Activated CD8-positive, alpha-beta memory T cell treated with anti-CD3 and anti-CD28 coated beads, Interleukin-2, amount 10 ng/mL, durations not matched to agents 7 days and 5 days (primary cell): ENCODE measurements at regions not wholly inside any gene's neighbourhood (a gene's known extent, or its start where the extent isn't known, plus 50 kb on each side); places are given as distances from the start of the nearest gene placed in this dataset.

Experiments used
- ATAC-seq: fragments of 150-1000 bp; cut with Tn5 transposase; one replicate; pipeline ENCODE4 v1.10.0; 2021; ENCODE audit warnings: moderate library complexity
- CTCF ChIA-PET: fragments of 350-600 bp; sonication (Branson Sonifier 250); formaldehyde crosslinking; loops from one replicate; lab custom pipeline; 2021; ENCODE audit warnings: antibody characterized with exemption; lab: Charles Lee
- DNase-seq: peaks from one replicate; pipeline ENCODE4 v3.0.0-alpha.2; 2020
- H3K27ac Mint-ChIP-seq: one replicate; pipeline ENCODE4 v1.8.0; 2021; ENCODE audit warnings: mild to moderate bottlenecking, mixed read lengths
- H3K27me3 Mint-ChIP-seq: one replicate; pipeline ENCODE4 v1.8.0; 2021; ENCODE audit warnings: mixed read lengths
- H3K36me3 Mint-ChIP-seq: one replicate; pipeline ENCODE4 v1.8.0; 2021; ENCODE audit warnings: mild to moderate bottlenecking, mixed read lengths
- H3K4me1 Mint-ChIP-seq: one replicate; pipeline ENCODE4 v1.8.0; 2021; ENCODE audit warnings: mixed read lengths
- H3K4me3 Mint-ChIP-seq: one replicate; pipeline ENCODE4 v1.8.0; 2021; ENCODE audit warnings: mild to moderate bottlenecking, moderate library complexity, mixed read lengths
- H3K9me3 Mint-ChIP-seq: one replicate; pipeline ENCODE4 v1.8.0; 2022; ENCODE audit warnings: low read depth, mixed read lengths

DNA sequence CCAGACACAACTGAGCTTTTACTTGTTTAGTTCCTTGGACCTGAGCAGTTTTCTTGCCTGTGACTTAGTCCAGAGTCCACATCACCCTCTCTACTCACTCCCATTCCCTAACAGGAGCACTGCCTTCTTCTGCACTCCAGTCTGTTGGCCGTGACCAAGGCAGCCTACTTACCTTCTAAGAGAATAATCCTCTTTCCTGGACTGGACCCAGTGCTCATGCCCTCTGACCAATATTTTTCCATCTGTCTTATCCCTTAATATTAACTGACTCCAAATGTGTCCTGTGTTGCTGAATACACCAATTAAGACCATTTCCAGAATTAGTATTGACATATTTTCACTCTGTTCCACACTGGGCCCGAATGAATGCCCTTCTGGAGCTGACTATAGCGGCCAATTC lies 681.0 kb upstream of the KIF2B start:
- Mint-ChIP-seq H3K36me3 (no peaks in the 10 kb centered on the region), H3K4me1 (no peaks in the 10 kb centered on the region), H3K27ac (no peak overlapping the region), H3K4me3 (no peak overlapping the region), H3K9me3 (peaks cover 3% of the 10 kb centered on the region), H3K27me3 (no peaks in the 10 kb centered on the region)
- CTCF ChIA-PET: no interaction called here
- no peak for ATAC-seq
- DNase-seq: no peak

DNA sequence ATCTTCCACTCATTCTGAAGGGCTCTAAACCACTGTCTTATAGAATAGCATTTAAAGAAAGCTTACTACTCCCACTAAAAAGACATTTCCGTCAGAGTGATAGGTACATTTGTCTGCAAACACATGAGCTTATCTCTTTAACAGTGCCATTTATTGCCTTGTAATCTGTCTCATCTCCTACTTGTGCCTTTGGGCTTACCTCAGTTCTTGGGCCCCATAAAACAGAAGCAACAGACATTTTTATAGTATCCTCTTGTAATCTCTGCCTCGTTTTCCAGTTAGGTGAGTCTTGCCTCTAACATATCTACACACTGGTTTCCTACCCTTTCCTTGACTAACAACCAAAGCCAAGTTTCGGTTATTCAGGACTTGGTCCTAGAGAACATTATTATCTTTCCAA lies 681.4 kb upstream of the KIF2B start:
- ATAC-seq (no peak), DNase-seq (no peak)
- CTCF ChIA-PET: no interaction called here
- H3K27ac Mint-ChIP-seq: no peak overlapping the region
- H3K4me3 Mint-ChIP-seq: no peak overlapping the region
- no peaks in the 10 kb centered on the region for H3K4me1 Mint-ChIP-seq
- peaks cover 3% of the 10 kb centered on the region for H3K9me3 Mint-ChIP-seq
- no peaks in the 10 kb centered on the region for H3K27me3 Mint-ChIP-seq
- no peaks in the 10 kb centered on the region for H3K36me3 Mint-ChIP-seq

DNA sequence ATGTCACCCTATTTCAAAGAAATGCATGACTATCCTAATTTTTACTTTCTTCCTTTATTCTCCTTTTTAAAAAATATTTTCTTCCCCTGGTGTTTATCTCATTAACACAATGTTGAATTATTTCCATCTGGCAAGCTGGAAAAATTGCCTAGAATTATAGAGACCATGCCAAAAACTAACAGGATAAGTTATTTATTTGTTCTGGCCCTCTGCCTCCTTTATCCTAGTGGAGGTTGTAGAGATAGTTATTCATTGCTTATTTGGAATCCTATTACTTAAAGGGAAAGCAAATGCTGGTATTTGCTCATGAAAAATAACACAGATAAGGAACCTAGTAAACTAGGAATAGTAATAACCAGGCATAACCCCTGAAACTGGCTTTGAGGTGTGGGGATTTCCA lies 684.9 kb upstream of the KIF2B start:
- no peaks in the 10 kb centered on the region for H3K27me3 Mint-ChIP-seq
- H3K36me3 Mint-ChIP-seq: no peaks in the 10 kb centered on the region
- ATAC-seq (no peak), DNase-seq (no peak)
- H3K4me3 Mint-ChIP-seq: no peak overlapping the region
- no peaks in the 10 kb centered on the region for H3K9me3 Mint-ChIP-seq
- CTCF ChIA-PET: no interaction called here
- H3K27ac Mint-ChIP-seq: no peak overlapping the region
- H3K4me1 Mint-ChIP-seq: no peaks in the 10 kb centered on the region

DNA sequence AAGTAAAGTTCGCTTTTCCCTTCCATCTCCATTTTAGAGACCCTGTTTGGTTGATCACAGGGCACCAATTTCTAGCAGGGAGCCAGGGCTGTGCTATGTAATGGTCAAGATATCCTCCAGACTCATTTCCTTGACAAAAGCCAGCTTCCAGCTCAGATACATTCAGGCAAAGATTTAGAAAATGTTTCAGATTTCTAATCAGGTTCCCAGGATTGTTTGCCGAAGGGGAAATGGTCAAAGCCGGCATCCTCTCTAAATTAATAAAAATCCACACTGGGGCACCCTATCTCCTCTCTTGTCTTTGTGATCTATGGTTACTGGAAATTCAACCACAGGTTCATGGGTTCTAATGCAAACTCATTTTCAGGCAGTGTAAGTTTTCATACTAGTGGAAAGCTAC lies 686.8 kb upstream of the KIF2B start:
- Mint-ChIP-seq H3K4me1 (no peaks in the 10 kb centered on the region), H3K27me3 (no peaks in the 10 kb centered on the region), H3K9me3 (no peaks in the 10 kb centered on the region), H3K27ac (no peak overlapping the region), H3K36me3 (no peaks in the 10 kb centered on the region), H3K4me3 (no peak overlapping the region)
- DNase-seq: no peak
- CTCF ChIA-PET: no interaction called here
- no peak for ATAC-seq

DNA sequence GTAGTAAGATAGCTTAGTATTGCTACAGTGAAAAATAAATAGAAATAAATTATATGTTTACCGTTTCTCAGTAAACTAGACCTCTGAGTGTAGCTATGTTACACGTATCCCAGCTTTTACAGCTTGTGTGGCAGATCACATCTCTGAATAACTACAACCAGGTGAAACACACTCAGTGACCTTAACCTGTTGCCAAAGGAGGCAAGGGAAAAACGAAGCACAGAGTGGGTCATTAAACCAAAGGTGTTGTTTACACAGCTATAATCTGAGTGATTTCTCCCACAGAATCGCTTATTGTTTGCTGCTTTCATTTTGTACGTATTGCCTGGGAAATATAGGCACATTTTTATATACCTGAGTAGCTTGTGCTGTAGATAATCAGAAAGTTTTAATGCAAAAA lies 688.2 kb upstream of the KIF2B start:
- Mint-ChIP-seq H3K27me3 (no peaks in the 10 kb centered on the region), H3K4me1 (no peaks in the 10 kb centered on the region), H3K9me3 (no peaks in the 10 kb centered on the region), H3K36me3 (no peaks in the 10 kb centered on the region), H3K4me3 (no peak overlapping the region), H3K27ac (no peak overlapping the region)
- ATAC-seq (no peak), DNase-seq (no peak)
- CTCF ChIA-PET: interaction anchor here (1.7 kb wide), 1 partner anchor 12 kb away, joined by 4 read pairs; no protein-coding TSS in a partner anchor

DNA sequence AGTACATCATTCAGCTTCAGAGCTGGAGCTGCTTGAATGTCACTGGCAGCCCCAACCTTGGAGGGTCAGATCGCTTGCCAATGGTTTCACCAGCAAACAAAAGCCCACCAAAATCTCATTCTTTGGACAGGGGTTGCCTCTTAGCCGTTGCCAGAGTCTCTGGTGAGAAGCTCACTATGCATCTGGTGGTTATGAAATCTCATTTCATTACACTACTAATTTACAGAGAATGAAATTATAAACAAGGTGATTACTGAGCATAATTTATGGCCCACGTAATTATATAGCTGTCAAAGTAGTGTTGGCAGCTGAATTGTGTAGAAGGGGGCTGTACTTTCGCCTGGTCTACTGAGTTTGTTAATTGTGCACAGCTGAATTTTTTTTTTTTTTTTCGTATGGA lies 688.9 kb upstream of the KIF2B start:
- Mint-ChIP-seq H3K27ac (no peak overlapping the region), H3K36me3 (no peaks in the 10 kb centered on the region), H3K27me3 (no peaks in the 10 kb centered on the region), H3K9me3 (peaks cover 2% of the 10 kb centered on the region), H3K4me3 (no peak overlapping the region), H3K4me1 (no peaks in the 10 kb centered on the region)
- CTCF ChIA-PET: interaction anchor here (1.7 kb wide), 1 partner anchor 11 kb away, joined by 4 read pairs; no protein-coding TSS in a partner anchor
- ATAC-seq (no peak), DNase-seq (no peak)

DNA sequence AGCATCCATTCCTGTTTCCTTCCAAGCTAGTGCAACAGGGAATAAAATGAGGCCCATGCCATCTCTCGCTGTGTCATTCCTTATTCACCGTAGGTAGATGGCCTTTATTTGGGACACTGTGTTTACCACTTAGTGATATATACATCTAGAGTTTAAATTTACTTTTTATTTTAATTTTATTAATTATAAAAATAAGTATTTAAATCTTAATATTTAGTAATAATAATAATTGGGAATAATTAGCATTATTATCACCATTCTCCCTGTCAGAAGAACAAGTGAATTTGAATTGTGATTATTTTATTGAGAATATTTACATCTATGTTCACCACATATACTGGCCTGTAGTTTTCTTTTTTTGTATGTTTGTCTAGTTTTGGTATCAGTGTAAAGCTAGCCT lies 692.9 kb upstream of the KIF2B start:
- Mint-ChIP-seq H3K4me1 (no peaks in the 10 kb centered on the region), H3K36me3 (no peaks in the 10 kb centered on the region), H3K27me3 (no peaks in the 10 kb centered on the region), H3K27ac (no peak overlapping the region), H3K9me3 (peaks cover 2% of the 10 kb centered on the region), H3K4me3 (no peak overlapping the region)
- DNase-seq: no peak
- ATAC-seq: no peak
- CTCF ChIA-PET: no interaction called here

DNA sequence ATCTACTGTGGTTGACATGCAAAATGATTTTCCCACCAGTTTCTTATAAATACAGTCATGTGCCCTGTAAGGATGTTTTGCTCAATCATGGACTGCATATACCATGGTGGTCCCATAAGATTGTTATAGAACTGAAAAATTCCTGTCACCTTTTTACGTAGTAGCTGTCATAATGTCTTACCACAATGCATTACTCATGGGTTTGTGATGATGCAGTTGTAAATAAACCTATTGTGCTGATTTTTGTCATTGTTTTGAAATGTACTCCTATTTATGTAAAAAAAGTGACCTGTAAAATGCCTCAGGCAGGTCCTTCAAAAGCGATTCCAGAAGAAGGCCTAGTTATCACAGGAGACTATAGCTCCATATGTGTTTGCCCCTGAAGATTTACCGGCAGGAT lies 695.4 kb upstream of the KIF2B start:
- Mint-ChIP-seq H3K4me3 (no peak overlapping the region), H3K9me3 (peaks cover 2% of the 10 kb centered on the region), H3K27me3 (no peaks in the 10 kb centered on the region), H3K36me3 (no peaks in the 10 kb centered on the region), H3K4me1 (no peaks in the 10 kb centered on the region), H3K27ac (no peak overlapping the region)
- no peak for ATAC-seq
- CTCF ChIA-PET: no interaction called here
- DNase-seq: no peak

DNA sequence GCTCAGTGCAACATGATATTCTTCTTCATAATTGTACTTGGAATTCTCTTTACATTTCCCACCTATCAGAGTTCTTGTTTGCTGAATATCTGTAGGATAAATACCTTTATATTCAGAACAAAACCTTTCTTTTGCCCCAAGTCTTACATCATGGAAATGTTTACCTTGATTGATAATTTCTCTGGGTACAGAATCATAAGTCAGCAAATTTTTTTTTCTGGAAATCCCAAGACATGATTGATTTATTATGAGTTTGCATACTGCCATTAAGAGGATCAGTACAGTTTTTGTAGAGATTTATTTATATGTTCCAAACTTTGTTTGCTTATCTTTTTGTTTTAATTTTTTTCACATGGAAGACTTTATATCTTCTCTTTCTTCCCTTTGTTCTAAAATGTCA lies 699.8 kb upstream of the KIF2B start:
- H3K27ac Mint-ChIP-seq: no peak overlapping the region
- CTCF ChIA-PET: interaction anchor here (1.4 kb wide), 1 partner anchor 11 kb away, joined by 4 read pairs; no protein-coding TSS in a partner anchor
- H3K36me3 Mint-ChIP-seq: no peaks in the 10 kb centered on the region
- H3K4me3 Mint-ChIP-seq: no peak overlapping the region
- no peaks in the 10 kb centered on the region for H3K27me3 Mint-ChIP-seq
- no peaks in the 10 kb centered on the region for H3K9me3 Mint-ChIP-seq
- ATAC-seq (no peak), DNase-seq (no peak)
- no peaks in the 10 kb centered on the region for H3K4me1 Mint-ChIP-seq

DNA sequence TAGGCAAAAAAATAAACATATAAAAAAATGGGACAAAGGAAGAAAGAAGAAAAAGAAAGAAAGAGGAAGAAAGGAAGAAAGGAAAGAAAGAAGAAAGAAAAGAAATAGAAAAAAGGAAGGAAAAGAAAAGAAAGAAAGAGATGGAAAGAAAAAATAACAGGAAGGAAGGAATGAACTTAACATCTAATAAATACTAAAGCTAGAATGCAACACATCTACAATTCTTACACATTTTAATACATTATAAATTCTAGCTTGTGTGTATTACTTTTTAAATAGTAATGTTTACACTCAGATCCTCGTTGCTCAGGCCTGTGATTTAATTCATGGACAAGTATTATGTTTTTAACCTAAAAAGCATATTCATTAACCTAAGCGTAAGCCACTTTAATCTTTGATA lies 703.0 kb upstream of the KIF2B start:
- Mint-ChIP-seq H3K9me3 (peaks cover 9% of the 10 kb centered on the region), H3K27ac (no peak overlapping the region), H3K36me3 (no peaks in the 10 kb centered on the region), H3K27me3 (no peaks in the 10 kb centered on the region), H3K4me3 (no peak overlapping the region), H3K4me1 (no peaks in the 10 kb centered on the region)
- CTCF ChIA-PET: no interaction called here
- ATAC-seq (no peak), DNase-seq (no peak)

DNA sequence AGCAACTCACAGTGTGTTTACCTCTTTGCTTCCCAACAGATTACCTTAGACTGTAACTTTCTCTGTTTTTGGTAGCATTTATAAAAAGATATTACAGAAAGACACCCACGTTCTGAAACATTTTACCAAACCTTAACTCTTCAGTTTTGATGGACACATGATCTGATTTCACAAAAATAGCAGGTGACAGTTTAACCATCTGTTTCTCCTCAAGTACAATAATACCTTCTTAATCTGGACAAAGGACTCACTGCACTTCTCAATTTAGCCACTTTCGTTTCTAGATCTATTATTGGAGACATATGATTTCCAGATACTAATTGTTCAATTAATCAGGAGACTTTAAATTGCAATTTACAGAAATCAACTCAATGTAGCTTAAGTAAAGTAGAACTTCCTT lies 703.8 kb upstream of the KIF2B start:
- Mint-ChIP-seq H3K4me1 (no peaks in the 10 kb centered on the region), H3K4me3 (no peak overlapping the region), H3K9me3 (peaks cover 9% of the 10 kb centered on the region), H3K27ac (no peak overlapping the region), H3K36me3 (no peaks in the 10 kb centered on the region), H3K27me3 (no peaks in the 10 kb centered on the region)
- CTCF ChIA-PET: no interaction called here
- DNase-seq (no peak), ATAC-seq (no peak)

DNA sequence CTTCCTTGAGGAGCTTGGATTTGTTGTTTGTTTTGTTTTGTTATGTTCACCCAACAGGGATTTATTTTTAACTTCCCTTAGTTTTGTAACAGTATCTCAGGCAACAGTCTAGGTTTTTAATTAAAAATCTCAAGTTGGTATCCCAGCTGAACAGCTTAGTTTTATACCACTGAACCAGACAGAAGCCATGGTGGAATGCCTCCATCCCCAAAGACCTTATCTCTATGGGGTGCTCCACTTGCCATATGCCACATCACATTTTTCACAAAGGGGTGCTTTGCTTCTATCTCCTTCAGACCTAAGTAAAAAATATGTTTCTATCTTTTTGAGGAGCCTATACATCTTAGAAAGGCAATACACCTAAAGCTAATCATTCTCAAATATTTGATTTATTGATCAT lies 715.8 kb upstream of the KIF2B start:
- Mint-ChIP-seq H3K27me3 (no peaks in the 10 kb centered on the region), H3K36me3 (no peaks in the 10 kb centered on the region), H3K9me3 (peaks cover 13% of the 10 kb centered on the region), H3K4me1 (no peaks in the 10 kb centered on the region), H3K4me3 (no peak overlapping the region), H3K27ac (no peak overlapping the region)
- no peak for ATAC-seq
- CTCF ChIA-PET: interaction anchor here (0.7 kb wide), 1 partner anchor 11 kb away, joined by 3 read pairs; no protein-coding TSS in a partner anchor
- no peak for DNase-seq

DNA sequence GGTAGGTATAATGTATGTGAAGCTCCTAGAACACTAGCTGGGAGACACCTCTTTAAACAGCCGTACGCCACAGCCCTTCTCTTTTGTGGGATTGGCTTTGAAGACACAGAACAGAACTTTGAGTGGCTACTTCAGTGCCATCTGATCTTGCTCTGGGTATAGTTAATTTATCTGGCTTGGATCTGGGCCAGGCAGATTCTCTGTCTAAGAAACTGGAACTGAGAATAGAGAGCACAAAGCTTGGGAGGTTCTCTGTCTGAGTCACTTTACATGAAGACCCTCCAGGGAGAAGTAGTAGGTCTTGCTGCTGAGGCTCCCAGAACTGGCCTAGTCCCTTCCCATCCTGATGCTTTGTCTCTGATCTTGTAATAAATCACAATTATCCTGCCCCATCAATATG lies 721.0 kb upstream of the KIF2B start:
- H3K36me3 Mint-ChIP-seq: no peaks in the 10 kb centered on the region
- no peak overlapping the region for H3K27ac Mint-ChIP-seq
- DNase-seq (no peak), ATAC-seq (no peak)
- no peak overlapping the region for H3K4me3 Mint-ChIP-seq
- H3K9me3 Mint-ChIP-seq: peaks cover 13% of the 10 kb centered on the region
- H3K27me3 Mint-ChIP-seq: no peaks in the 10 kb centered on the region
- no peaks in the 10 kb centered on the region for H3K4me1 Mint-ChIP-seq
- CTCF ChIA-PET: no interaction called here

DNA sequence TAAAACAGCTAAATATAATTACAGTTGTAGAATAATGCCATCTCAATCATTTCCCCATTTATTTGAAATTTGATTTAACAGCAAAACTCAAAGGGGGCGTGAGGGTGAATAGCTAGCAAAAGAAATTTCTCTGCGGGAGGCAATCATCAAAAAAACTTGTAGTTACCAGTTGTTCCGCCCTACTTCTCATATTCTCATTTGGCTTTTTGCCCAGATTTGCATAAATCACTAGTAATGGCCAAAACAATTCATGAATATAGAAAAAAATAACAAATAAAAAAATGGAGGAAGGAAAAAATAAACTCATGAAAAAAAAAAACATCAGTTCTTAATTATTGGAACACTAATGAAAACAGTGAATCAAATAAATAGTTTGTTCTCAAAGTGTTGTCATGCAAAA lies 722.6 kb upstream of the KIF2B start:
- H3K9me3 Mint-ChIP-seq: peaks cover 13% of the 10 kb centered on the region
- H3K4me3 Mint-ChIP-seq: no peak overlapping the region
- H3K27me3 Mint-ChIP-seq: no peaks in the 10 kb centered on the region
- H3K4me1 Mint-ChIP-seq: no peaks in the 10 kb centered on the region
- ATAC-seq (no peak), DNase-seq (no peak)
- no peaks in the 10 kb centered on the region for H3K36me3 Mint-ChIP-seq
- no peak overlapping the region for H3K27ac Mint-ChIP-seq
- CTCF ChIA-PET: no interaction called here

DNA sequence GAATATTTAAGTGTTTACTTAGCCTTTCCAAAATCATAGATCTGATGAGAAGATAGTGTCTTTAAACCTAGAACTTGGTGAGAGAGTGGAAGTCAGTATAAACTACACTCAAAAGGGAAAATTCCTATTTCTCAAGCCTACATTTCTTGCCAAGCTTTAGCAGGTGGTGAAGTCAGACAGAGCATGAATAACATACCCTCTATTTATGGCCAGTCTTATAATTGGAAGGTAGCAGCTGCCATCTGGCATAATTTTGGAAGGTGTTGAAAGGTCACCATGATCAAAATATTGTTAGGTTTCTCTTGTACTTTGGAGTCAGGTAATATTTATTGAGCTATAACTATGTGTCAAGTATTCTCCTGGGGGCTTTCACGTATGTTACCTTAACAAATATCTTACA lies 729.3 kb upstream of the KIF2B start:
- Mint-ChIP-seq H3K9me3 (peaks cover 15% of the 10 kb centered on the region), H3K27ac (no peak overlapping the region), H3K4me1 (no peaks in the 10 kb centered on the region), H3K4me3 (no peak overlapping the region), H3K27me3 (no peaks in the 10 kb centered on the region), H3K36me3 (no peaks in the 10 kb centered on the region)
- CTCF ChIA-PET: no interaction called here
- DNase-seq (no peak), ATAC-seq (no peak)
